HepG2 (cell line): ENCODE measurements at regions not wholly inside any gene's neighbourhood (a gene's known extent, or its start where the extent isn't known, plus 50 kb on each side); places are given as distances from the start of the nearest gene placed in this dataset.
A peak's percentile ranks its signal among the peaks of the same experiment; 100 is the strongest.

Source experiments
- ATAC-seq: fragments of 200-7000 bp; cut with Tn5 transposase; 3 replicates; pipeline ENCODE4 v1.9.1; 2020; ENCODE audit warnings: mild to moderate bottlenecking, moderate library complexity
- BruUV-seq: library from RNA; stranded (reverse); fragments of 400-500 nt; replicated peaks from 2 replicates; lab custom pipeline; 2021; lab: Mats Ljungman, UMichigan
- CTCF ChIA-PET: fragments of 300-600 bp; formaldehyde crosslinking; extraction: SDS; loops from one replicate; lab custom pipeline; 2021; ENCODE audit warnings: low total read pairs, inconsistent platforms, low intra/inter-chr PET ratio; lab: Yijun Ruan, JAX
- POLR2A ChIA-PET: fragments of 350-600 bp; sonication (Branson Sonifier 250); formaldehyde crosslinking; loops from one replicate; lab custom pipeline; 2020; ENCODE audit warnings: antibody characterized with exemption, inconsistent platforms; lab: Yijun Ruan, JAX
- DNase-seq: peaks from one replicate; pipeline ENCODE4 v3.0.0-alpha.2; 2015; ENCODE audit warnings: low spot score
- FAIRE-seq: peaks from 3 replicates; lab custom pipeline; 2011; peaks lifted over from hg19 to GRCh38; lab: Jason Lieb, UNC
- H2AFZ ChIP-seq: one replicate; pipeline ENCODE4 v1.6.1; 2011; ENCODE audit warnings: low read length, inconsistent platforms
- H3K27ac ChIP-seq: fragments of 300-600 bp; 3 replicates; pipeline ENCODE4 v1.8.0; 2011; ENCODE audit warnings: mixed run types, mild to moderate bottlenecking, mixed read lengths, low read length, inconsistent platforms; ENCODE audit not compliant: insufficient read depth; ENCODE audit errors: extremely low read length
- H3K27me3 ChIP-seq, 2 experiments: fragments of 200-600 bp in 1 of 2; 2 replicates in 1 of 2; 3 replicates in 1 of 2; pipeline versions ENCODE4 v1.6.0 to v1.8.0; 2011; ENCODE audit warnings: low read length in 2 of 2, mild to moderate bottlenecking in 2 of 2, moderate library complexity in 2 of 2, inconsistent platforms in 1 of 2; ENCODE audit not compliant: insufficient read depth in 2 of 2, control insufficient read depth in 1 of 2
- H3K36me3 ChIP-seq, 2 experiments: fragments of 200-600 bp in 1 of 2; replicated peaks in 1 of 2; 2 replicates in 1 of 2; 3 replicates in 1 of 2; pipeline versions ENCODE4 v1.5.1 to v1.8.0; 2011; ENCODE audit warnings: low read length in 2 of 2, inconsistent platforms in 1 of 2; ENCODE audit not compliant: insufficient read depth in 2 of 2, control insufficient read depth in 1 of 2
- H3K4me1 ChIP-seq: 2 replicates; pipeline ENCODE4 v1.5.1; 2012; ENCODE audit warnings: low read length, inconsistent platforms; ENCODE audit not compliant: insufficient read depth
- H3K4me2 ChIP-seq: 2 replicates; pipeline ENCODE4 v1.6.0; 2011; ENCODE audit warnings: low read depth, low read length, inconsistent platforms
- H3K4me3 ChIP-seq, 3 experiments: fragments of 200-600 bp in 1 of 3; sonication (generic), shearing (Covaris generic) in 1 of 3; replicated peaks in 1 of 3; 2 replicates each; pipeline ENCODE4 v1.5.1; 2011 to 2016; ENCODE audit warnings: low read length in 3 of 3, inconsistent platforms in 2 of 3, low read depth in 2 of 3, mild to moderate bottlenecking in 2 of 3, control low read depth in 1 of 3, mixed read lengths in 1 of 3; ENCODE audit not compliant: insufficient read depth in 1 of 3
- H3K79me2 ChIP-seq: one replicate; pipeline ENCODE4 v1.6.1; 2011; ENCODE audit warnings: low read length, inconsistent platforms; ENCODE audit not compliant: insufficient read depth
- H3K9ac ChIP-seq: 2 replicates; pipeline ENCODE4 v1.6.0; 2011; ENCODE audit warnings: mild to moderate bottlenecking, low read depth, low read length, inconsistent platforms; ENCODE audit not compliant: insufficient read depth
- H3K9me3 ChIP-seq: 2 replicates; pipeline ENCODE4 v1.5.1; 2012; ENCODE audit warnings: mild to moderate bottlenecking, low read length
- H4K20me1 ChIP-seq: 2 replicates; pipeline ENCODE4 v1.6.0; 2011; ENCODE audit warnings: inconsistent platforms, mild to moderate bottlenecking, low read length, moderate library complexity; ENCODE audit not compliant: insufficient read depth
- TOE1 ChIP-seq: sonication (generic); formaldehyde crosslinking; IDR thresholded peaks from 2 replicates; pipeline ENCODE4 v1.4.0; 2020; ENCODE audit warnings: mild to moderate bottlenecking, missing genetic modification reagents
- WGBS: methylation state at CpG from one replicate; pipeline ENCODE4 v1.1.6; 2017; ENCODE audit warnings: low lambda C conversion rate; 5-methylcytosine and 5-hydroxymethylcytosine counted together
- in situ Hi-C: cut with HindIII; loops from 2 replicates; pipeline ENCODE4 v1.10.0; 2017; ENCODE audit warnings: low pct_unique_long_range_greater_than_20kb; ENCODE audit not compliant: extremely low pct_ligation_motif_present
- intact Hi-C: fragments of 100-400 bp; cut with micrococcal nuclease; formaldehyde crosslinking; loops from one replicate; pipeline ENCODE4 v1.10.0; 2022; ENCODE audit not compliant: unreplicated experiment
- TF ChIP-seq, protein P1 (sequence below): sonication (generic); formaldehyde crosslinking; IDR thresholded peaks from 2 replicates; pipeline ENCODE4 v1.4.0; 2020; ENCODE audit warnings: missing genetic modification reagents; ENCODE audit errors: not compliant biosample characterization
- TF ChIP-seq, protein P2 (sequence below): sonication (generic); formaldehyde crosslinking; IDR thresholded peaks from 2 replicates; pipeline ENCODE4 v1.4.0; 2020; ENCODE audit warnings: mild to moderate bottlenecking, missing genetic modification reagents
- TF ChIP-seq, protein P3 (sequence below): sonication (generic); formaldehyde crosslinking; IDR thresholded peaks from 2 replicates; pipeline ENCODE4 v1.8.1; 2023; ENCODE audit warnings: mild to moderate bottlenecking, missing genetic modification reagents
- TF ChIP-seq, protein P4 (sequence below): sonication (generic); formaldehyde crosslinking; IDR thresholded peaks from 2 replicates; pipeline ENCODE4 v1.9.0; 2022; ENCODE audit warnings: missing genetic modification reagents, mild to moderate bottlenecking, borderline replicate concordance
- TF ChIP-seq, protein P5 (sequence below): sonication (generic); formaldehyde crosslinking; IDR thresholded peaks from 2 replicates; pipeline ENCODE4 v1.8.1; 2023; ENCODE audit warnings: mild to moderate bottlenecking, missing genetic modification reagents, borderline replicate concordance
- TF ChIP-seq, protein P6 (sequence below): sonication (generic); formaldehyde crosslinking; IDR thresholded peaks from 2 replicates; pipeline ENCODE4 v1.4.0; 2020; ENCODE audit warnings: missing genetic modification reagents
- TF ChIP-seq, protein P7 (sequence below): sonication (generic); formaldehyde crosslinking; IDR thresholded peaks from 2 replicates; pipeline ENCODE4 v1.4.0; 2020; ENCODE audit warnings: mild to moderate bottlenecking, missing genetic modification reagents, borderline replicate concordance
- TF ChIP-seq, protein P8 (sequence below): sonication (generic); formaldehyde crosslinking; IDR thresholded peaks from 2 replicates; pipeline ENCODE4 v1.5.0; 2020; ENCODE audit warnings: mild to moderate bottlenecking, missing genetic modification reagents, borderline replicate concordance

DNA sequence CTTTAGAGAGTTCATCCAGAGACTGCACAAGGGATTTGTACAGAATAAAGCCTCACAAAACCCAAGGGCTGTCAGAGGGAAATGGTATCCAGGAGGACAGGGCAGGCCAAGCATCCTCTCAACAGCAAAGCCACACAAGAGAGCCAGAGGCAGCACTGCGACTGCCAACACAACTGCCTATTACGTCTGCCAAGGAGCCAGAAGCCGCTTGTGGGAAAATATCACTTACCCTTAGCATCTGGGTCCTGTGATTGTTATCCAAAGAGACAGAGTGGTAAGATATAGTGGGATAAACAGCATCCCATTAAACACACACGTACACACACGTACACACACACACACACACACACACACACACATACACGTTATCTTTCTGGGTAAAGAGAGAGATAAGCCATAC lies 618.3 kb upstream of the AGTR1 start:
- H2AFZ ChIP-seq, result peak overlapping the region; percentile 42
- in situ Hi-C loops, result no loop called here
- no peak for ATAC-seq

More for the DNA sequence above, 618.3 kb upstream of the AGTR1 start:
- BruUV-seq, result no TSS peak
- intact Hi-C loops, result loop anchor here (2.0 to 5.0 kb wide), 2 partner anchors 241 to 712 kb away; no protein-coding TSS in a partner anchor
- POLR2A ChIA-PET, result no interaction called here
- no peaks in the 10 kb centered on the region for H3K4me1 ChIP-seq
- H3K79me2 ChIP-seq, result no peaks in the 10 kb centered on the region
- H3K4me2 ChIP-seq, result no peak overlapping the region
- no peaks in the 10 kb centered on the region for H4K20me1 ChIP-seq
- H3K9ac ChIP-seq, result no peak overlapping the region
- CTCF ChIA-PET, result no interaction called here
- TF ChIP-seq, protein P1, sequence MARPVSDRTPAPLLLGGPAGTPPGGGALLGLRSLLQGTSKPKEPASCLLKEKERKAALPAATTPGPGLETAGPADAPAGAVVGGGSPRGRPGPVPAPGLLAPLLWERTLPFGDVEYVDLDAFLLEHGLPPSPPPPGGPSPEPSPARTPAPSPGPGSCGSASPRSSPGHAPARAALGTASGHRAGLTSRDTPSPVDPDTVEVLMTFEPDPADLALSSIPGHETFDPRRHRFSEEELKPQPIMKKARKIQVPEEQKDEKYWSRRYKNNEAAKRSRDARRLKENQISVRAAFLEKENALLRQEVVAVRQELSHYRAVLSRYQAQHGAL, result no peak
- TF ChIP-seq, protein P2, sequence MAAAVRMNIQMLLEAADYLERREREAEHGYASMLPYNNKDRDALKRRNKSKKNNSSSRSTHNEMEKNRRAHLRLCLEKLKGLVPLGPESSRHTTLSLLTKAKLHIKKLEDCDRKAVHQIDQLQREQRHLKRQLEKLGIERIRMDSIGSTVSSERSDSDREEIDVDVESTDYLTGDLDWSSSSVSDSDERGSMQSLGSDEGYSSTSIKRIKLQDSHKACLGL (CRISPR knock-in tag), result no peak
- TF ChIP-seq, protein P3, sequence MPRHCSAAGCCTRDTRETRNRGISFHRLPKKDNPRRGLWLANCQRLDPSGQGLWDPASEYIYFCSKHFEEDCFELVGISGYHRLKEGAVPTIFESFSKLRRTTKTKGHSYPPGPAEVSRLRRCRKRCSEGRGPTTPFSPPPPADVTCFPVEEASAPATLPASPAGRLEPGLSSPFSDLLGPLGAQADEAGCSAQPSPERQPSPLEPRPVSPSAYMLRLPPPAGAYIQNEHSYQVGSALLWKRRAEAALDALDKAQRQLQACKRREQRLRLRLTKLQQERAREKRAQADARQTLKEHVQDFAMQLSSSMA (CRISPR knock-in tag), result no peak
- TF ChIP-seq, protein P4, sequence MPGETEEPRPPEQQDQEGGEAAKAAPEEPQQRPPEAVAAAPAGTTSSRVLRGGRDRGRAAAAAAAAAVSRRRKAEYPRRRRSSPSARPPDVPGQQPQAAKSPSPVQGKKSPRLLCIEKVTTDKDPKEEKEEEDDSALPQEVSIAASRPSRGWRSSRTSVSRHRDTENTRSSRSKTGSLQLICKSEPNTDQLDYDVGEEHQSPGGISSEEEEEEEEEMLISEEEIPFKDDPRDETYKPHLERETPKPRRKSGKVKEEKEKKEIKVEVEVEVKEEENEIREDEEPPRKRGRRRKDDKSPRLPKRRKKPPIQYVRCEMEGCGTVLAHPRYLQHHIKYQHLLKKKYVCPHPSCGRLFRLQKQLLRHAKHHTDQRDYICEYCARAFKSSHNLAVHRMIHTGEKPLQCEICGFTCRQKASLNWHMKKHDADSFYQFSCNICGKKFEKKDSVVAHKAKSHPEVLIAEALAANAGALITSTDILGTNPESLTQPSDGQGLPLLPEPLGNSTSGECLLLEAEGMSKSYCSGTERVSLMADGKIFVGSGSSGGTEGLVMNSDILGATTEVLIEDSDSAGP (CRISPR knock-in tag), result no peak
- TF ChIP-seq, protein P5, sequence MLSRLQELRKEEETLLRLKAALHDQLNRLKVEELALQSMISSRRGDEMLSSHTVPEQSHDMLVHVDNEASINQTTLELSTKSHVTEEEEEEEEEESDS (CRISPR knock-in tag), result no peak
- TF ChIP-seq TOE1, result no peak
- TF ChIP-seq, protein P6, sequence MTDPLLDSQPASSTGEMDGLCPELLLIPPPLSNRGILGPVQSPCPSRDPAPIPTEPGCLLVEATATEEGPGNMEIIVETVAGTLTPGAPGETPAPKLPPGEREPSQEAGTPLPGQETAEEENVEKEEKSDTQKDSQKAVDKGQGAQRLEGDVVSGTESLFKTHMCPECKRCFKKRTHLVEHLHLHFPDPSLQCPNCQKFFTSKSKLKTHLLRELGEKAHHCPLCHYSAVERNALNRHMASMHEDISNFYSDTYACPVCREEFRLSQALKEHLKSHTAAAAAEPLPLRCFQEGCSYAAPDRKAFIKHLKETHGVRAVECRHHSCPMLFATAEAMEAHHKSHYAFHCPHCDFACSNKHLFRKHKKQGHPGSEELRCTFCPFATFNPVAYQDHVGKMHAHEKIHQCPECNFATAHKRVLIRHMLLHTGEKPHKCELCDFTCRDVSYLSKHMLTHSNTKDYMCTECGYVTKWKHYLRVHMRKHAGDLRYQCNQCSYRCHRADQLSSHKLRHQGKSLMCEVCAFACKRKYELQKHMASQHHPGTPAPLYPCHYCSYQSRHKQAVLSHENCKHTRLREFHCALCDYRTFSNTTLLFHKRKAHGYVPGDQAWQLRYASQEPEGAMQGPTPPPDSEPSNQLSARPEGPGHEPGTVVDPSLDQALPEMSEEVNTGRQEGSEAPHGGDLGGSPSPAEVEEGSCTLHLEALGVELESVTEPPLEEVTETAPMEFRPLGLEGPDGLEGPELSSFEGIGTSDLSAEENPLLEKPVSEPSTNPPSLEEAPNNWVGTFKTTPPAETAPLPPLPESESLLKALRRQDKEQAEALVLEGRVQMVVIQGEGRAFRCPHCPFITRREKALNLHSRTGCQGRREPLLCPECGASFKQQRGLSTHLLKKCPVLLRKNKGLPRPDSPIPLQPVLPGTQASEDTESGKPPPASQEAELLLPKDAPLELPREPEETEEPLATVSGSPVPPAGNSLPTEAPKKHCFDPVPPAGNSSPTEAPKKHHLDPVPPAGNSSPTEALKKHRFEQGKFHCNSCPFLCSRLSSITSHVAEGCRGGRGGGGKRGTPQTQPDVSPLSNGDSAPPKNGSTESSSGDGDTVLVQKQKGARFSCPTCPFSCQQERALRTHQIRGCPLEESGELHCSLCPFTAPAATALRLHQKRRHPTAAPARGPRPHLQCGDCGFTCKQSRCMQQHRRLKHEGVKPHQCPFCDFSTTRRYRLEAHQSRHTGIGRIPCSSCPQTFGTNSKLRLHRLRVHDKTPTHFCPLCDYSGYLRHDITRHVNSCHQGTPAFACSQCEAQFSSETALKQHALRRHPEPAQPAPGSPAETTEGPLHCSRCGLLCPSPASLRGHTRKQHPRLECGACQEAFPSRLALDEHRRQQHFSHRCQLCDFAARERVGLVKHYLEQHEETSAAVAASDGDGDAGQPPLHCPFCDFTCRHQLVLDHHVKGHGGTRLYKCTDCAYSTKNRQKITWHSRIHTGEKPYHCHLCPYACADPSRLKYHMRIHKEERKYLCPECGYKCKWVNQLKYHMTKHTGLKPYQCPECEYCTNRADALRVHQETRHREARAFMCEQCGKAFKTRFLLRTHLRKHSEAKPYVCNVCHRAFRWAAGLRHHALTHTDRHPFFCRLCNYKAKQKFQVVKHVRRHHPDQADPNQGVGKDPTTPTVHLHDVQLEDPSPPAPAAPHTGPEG (CRISPR knock-in tag), result no peak
- TF ChIP-seq, protein P7, sequence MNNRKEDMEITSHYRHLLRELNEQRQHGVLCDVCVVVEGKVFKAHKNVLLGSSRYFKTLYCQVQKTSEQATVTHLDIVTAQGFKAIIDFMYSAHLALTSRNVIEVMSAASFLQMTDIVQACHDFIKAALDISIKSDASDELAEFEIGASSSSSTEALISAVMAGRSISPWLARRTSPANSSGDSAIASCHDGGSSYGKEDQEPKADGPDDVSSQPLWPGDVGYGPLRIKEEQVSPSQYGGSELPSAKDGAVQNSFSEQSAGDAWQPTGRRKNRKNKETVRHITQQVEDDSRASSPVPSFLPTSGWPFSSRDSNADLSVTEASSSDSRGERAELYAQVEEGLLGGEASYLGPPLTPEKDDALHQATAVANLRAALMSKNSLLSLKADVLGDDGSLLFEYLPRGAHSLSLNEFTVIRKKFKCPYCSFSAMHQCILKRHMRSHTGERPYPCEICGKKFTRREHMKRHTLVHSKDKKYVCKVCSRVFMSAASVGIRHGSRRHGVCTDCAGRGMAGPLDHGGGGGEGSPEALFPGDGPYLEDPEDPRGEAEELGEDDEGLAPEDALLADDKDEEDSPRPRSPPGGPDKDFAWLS, result no peak
- TF ChIP-seq, protein P8, sequence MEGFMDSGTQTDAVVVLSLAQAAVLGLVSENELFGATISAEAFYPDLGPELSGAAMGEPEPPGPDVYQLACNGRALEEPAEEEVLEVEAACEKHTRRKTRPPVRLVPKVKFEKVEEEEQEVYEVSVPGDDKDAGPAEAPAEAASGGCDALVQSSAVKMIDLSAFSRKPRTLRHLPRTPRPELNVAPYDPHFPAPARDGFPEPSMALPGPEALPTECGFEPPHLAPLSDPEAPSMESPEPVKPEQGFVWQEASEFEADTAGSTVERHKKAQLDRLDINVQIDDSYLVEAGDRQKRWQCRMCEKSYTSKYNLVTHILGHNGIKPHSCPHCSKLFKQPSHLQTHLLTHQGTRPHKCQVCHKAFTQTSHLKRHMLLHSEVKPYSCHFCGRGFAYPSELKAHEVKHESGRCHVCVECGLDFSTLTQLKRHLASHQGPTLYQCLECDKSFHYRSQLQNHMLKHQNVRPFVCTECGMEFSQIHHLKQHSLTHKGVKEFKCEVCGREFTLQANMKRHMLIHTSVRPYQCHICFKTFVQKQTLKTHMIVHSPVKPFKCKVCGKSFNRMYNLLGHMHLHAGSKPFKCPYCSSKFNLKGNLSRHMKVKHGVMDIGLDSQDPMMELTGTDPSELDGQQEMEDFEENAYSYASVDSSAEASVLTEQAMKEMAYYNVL (CRISPR knock-in tag), result no peak
- H3K27ac ChIP-seq, result no peak overlapping the region
- FAIRE-seq, result no peak
- no peaks in the 10 kb centered on the region for H3K9me3 ChIP-seq
- H3K36me3 ChIP-seq, result no peaks in the 10 kb centered on the region
- H3K4me3 ChIP-seq, result no peak overlapping the region
- no peaks in the 10 kb centered on the region for H3K27me3 ChIP-seq
- 5% methylated on average over 6 of the region's 6 CpGs for WGBS
- no peak for DNase-seq
